ENCODE measurements at regions not wholly inside any gene's neighbourhood (a gene's known extent, or its start where the extent isn't known, plus 50 kb on each side); places are given as distances from the start of the nearest gene placed in this dataset.
A peak's percentile ranks its signal among the peaks of the same experiment; 100 is the strongest.

GRCh38 chr2:176653479-176654443 is 384.5 kb downstream of the MTX2 start:
- DNase-seq: peak; percentile 50

GRCh38 chr2:176656038-176656775 is 387.0 kb downstream of the MTX2 start:
- DNase-seq: no peak

GRCh38 chr2:176656776-176657140 is 387.5 kb downstream of the MTX2 start:
- no peak for DNase-seq

GRCh38 chr2:176657393-176657792 is 388.2 kb downstream of the MTX2 start:
- DNase-seq: no peak

- DNase-seq: no peak
Observed at GRCh38 chr2:176658708-176659107, 389.5 kb downstream of the MTX2 start.

- no peak for DNase-seq
Observed at GRCh38 chr2:176662753-176663152, 393.5 kb downstream of the MTX2 start.

- DNase-seq: no peak
Observed at GRCh38 chr2:176664478-176664877, 395.2 kb downstream of the MTX2 start.

- no peak for DNase-seq
Observed at GRCh38 chr2:176665086-176665485, 395.8 kb downstream of the MTX2 start.

GRCh38 chr2:176668912-176669311 is 399.7 kb downstream of the MTX2 start:
- DNase-seq: no peak

- DNase-seq: no peak
Observed at GRCh38 chr2:176669398-176670174, 400.3 kb downstream of the MTX2 start.

GRCh38 chr2:176675271-176675949 is 406.2 kb downstream of the MTX2 start:
- no peak for DNase-seq

- no peak for DNase-seq
Observed at GRCh38 chr2:176677746-176678265, 408.6 kb downstream of the MTX2 start.

GRCh38 chr2:176678571-176678970 is 409.3 kb downstream of the MTX2 start:
- no peak for DNase-seq

- DNase-seq: no peak
Observed at GRCh38 chr2:176679061-176679669, 409.9 kb downstream of the MTX2 start.

GRCh38 chr2:176680916-176681516 is 411.8 kb downstream of the MTX2 start:
- no peak for DNase-seq

- no peak for DNase-seq
Observed at GRCh38 chr2:176681584-176682115, 412.4 kb downstream of the MTX2 start.

- DNase-seq: no peak
Observed at GRCh38 chr2:176682278-176682677, 413.0 kb downstream of the MTX2 start.

GRCh38 chr2:176683618-176684111 is 414.4 kb downstream of the MTX2 start:
- no peak for DNase-seq

- DNase-seq: no peak
Observed at GRCh38 chr2:176685908-176686307, 416.7 kb downstream of the MTX2 start.

- no peak for DNase-seq
Observed at GRCh38 chr2:176686328-176686727, 417.1 kb downstream of the MTX2 start.

GRCh38 chr2:176687342-176687741 is 418.1 kb downstream of the MTX2 start:
- no peak for DNase-seq
